ENCODE measurements at regions not wholly inside any gene's neighbourhood (a gene's known extent, or its start where the extent isn't known, plus 50 kb on each side); places are given as distances from the start of the nearest gene placed in this dataset.

GRCh38 chr2:146990311-146991054 is 854.3 kb upstream of the ACVR2A start:
- Histone ChIP-seq H3K4me1 (peaks cover 15% of the 10 kb centered on the region), H3K9me3 (no peaks in the 10 kb centered on the region), H3K4me3 (no peak overlapping the region), H3K27ac (no peak overlapping the region), H3K36me3 (no peaks in the 10 kb centered on the region), H3K27me3 (no peaks in the 10 kb centered on the region)
- no peak for DNase-seq (ENCODE audit: low spot score in 2 of 2)
- no peak for TF ChIP-seq EP300 (IDR thresholded peaks at IDR 0.05)
- no peak for TF ChIP-seq POLR2A (IDR thresholded peaks at IDR 0.05)
- no peak for TF ChIP-seq CTCF (IDR thresholded peaks at IDR 0.05)
- no peak for TF ChIP-seq POLR2AphosphoS5 (IDR thresholded peaks at IDR 0.05)
- WGBS, result 64% methylated on average over 6 of the region's 6 CpGs

GRCh38 chr2:146989741-146990140 is 855.1 kb upstream of the ACVR2A start:
- Histone ChIP-seq H3K36me3 (no peaks in the 10 kb centered on the region), H3K4me3 (no peak overlapping the region), H3K27ac (no peak overlapping the region), H3K9me3 (no peaks in the 10 kb centered on the region), H3K4me1 (peaks cover 17% of the 10 kb centered on the region), H3K27me3 (no peaks in the 10 kb centered on the region)
- WGBS, result 79% methylated on average over 1 of the region's 1 CpG
- DNase-seq (ENCODE audit: low spot score in 2 of 2), result no peak
- TF ChIP-seq CTCF (IDR thresholded peaks at IDR 0.05) (no peak), EP300 (IDR thresholded peaks at IDR 0.05) (no peak), POLR2A (IDR thresholded peaks at IDR 0.05) (no peak), POLR2AphosphoS5 (IDR thresholded peaks at IDR 0.05) (no peak)

GRCh38 chr2:146987996-146988395 is 856.8 kb upstream of the ACVR2A start:
- Histone ChIP-seq H3K36me3 (no peaks in the 10 kb centered on the region), H3K9me3 (no peaks in the 10 kb centered on the region), H3K4me3 (no peak overlapping the region), H3K27ac (no peak overlapping the region), H3K4me1 (peaks cover 17% of the 10 kb centered on the region), H3K27me3 (no peaks in the 10 kb centered on the region)
- 87% methylated on average over 2 of the region's 2 CpGs for WGBS
- TF ChIP-seq CTCF (IDR thresholded peaks at IDR 0.05) (no peak), POLR2AphosphoS5 (IDR thresholded peaks at IDR 0.05) (no peak), EP300 (IDR thresholded peaks at IDR 0.05) (no peak), POLR2A (IDR thresholded peaks at IDR 0.05) (no peak)
- no peak for DNase-seq (ENCODE audit: low spot score in 2 of 2)

GRCh38 chr2:146986161-146986560 is 858.7 kb upstream of the ACVR2A start:
- Histone ChIP-seq H3K27me3 (no peaks in the 10 kb centered on the region), H3K4me1 (peaks cover 17% of the 10 kb centered on the region), H3K27ac (peak overlapping the region; percentile 42), H3K36me3 (no peaks in the 10 kb centered on the region), H3K4me3 (no peak overlapping the region), H3K9me3 (no peaks in the 10 kb centered on the region)
- WGBS, result 7% methylated on average over 4 of the region's 4 CpGs
- TF ChIP-seq POLR2AphosphoS5 (IDR thresholded peaks at IDR 0.05) (peak in 1 of 3 donors; percentile 10), EP300 (IDR thresholded peaks at IDR 0.05) (no peak), CTCF (IDR thresholded peaks at IDR 0.05) (no peak), POLR2A (IDR thresholded peaks at IDR 0.05) (no peak)
- no peak for DNase-seq (ENCODE audit: low spot score in 2 of 2)

GRCh38 chr2:146985753-146986152 is 859.1 kb upstream of the ACVR2A start:
- DNase-seq (ENCODE audit: low spot score in 2 of 2), result no peak

More at GRCh38 chr2:146985753-146986152, 859.1 kb upstream of the ACVR2A start:
- H3K4me3 ChIP-seq, result no peak overlapping the region
- 17% methylated on average over 2 of the region's 2 CpGs for WGBS
- peak overlapping the region; percentile 42 for H3K27ac ChIP-seq
- H3K9me3 ChIP-seq, result no peaks in the 10 kb centered on the region
- H3K27me3 ChIP-seq, result no peaks in the 10 kb centered on the region
- no peak for TF ChIP-seq CTCF (IDR thresholded peaks at IDR 0.05)
- TF ChIP-seq POLR2A (IDR thresholded peaks at IDR 0.05), result no peak
- peaks cover 17% of the 10 kb centered on the region for H3K4me1 ChIP-seq
- no peaks in the 10 kb centered on the region for H3K36me3 ChIP-seq

All from suprapubic skin (tissue), 4 donors.